Pancreas (tissue), 10 donors: ENCODE measurements at regions not wholly inside any gene's neighbourhood (a gene's known extent, or its start where the extent isn't known, plus 50 kb on each side); places are given as distances from the start of the nearest gene placed in this dataset.

Experiments
- ATAC-seq, 4 donors: fragments of 200-7000 bp; cut with Tn5 transposase; one replicate each; pipeline versions ENCODE4 v1.8.0 to v1.9.1; 2020; ENCODE audit warnings: mild to moderate bottlenecking in 4 of 4, moderate library complexity in 4 of 4
- DNase-seq, 6 donors: peaks; one replicate each; pipeline ENCODE4 v3.0.0-alpha.2; 2020
- FAIRE-seq: peaks from 2 replicates; lab custom pipeline; 2012; peaks lifted over from hg19 to GRCh38; lab: Jason Lieb, UNC
- H3K27ac ChIP-seq, 4 donors: fragments of 200-600 bp; sonication (generic); 1 replicate in 3 of 4; 2 replicates in 1 of 4; pipeline versions ENCODE4 v1.5.0 to v1.8.0; 2020
- H3K27me3 ChIP-seq, 4 donors: fragments of 200-600 bp; one replicate each; pipeline ENCODE4 v1.8.0; 2021
- H3K36me3 ChIP-seq, 3 donors: fragments of 200-600 bp; sonication (generic) in 1 of 3; one replicate each; pipeline versions ENCODE4 v1.5.0 to v1.8.0; 2020 to 2021
- H3K4me1 ChIP-seq, 3 donors: fragments of 200-600 bp; one replicate each; pipeline ENCODE4 v1.8.0; 2021
- H3K4me3 ChIP-seq, 4 donors: fragments of 200-600 bp; sonication (generic) in 2 of 4; one replicate each; pipeline versions ENCODE4 v1.5.0 to v1.8.0; 2020 to 2021
- H3K9me3 ChIP-seq, 4 donors: fragments of 200-600 bp; one replicate each; pipeline ENCODE4 v1.8.0; 2021
- WGBS, 2 donors: extraction: QIAGEN DNeasy Blood & Tissue Kit; methylation state at CpG; one replicate each; pipeline ENCODE4 v1.1.7; 2013; 5-methylcytosine and 5-hydroxymethylcytosine counted together
- intact Hi-C, 3 donors: fragments of 100-400 bp; cut with DNase I; formaldehyde crosslinking; loops; one replicate each; pipeline versions ENCODE4 v1.11.1 to v1.14.2; 2022
- TF ChIP-seq, protein P1 (sequence below), 4 donors: fragments of 200-600 bp; sonication (generic) in 3 of 4; IDR thresholded peaks; one replicate each; pipeline versions ENCODE4 v1.5.0 to v1.8.0; 2021; ENCODE audit warnings: antibody characterized with exemption in 4 of 4
- donor health status: healthy with polysubstance abuse.
- donor health status: DM: no; HTN: no; CAD: no; lungs with moderate emphysema.
- donor health status: DM: no; HTN: no; CAD: no.
- donor health status: control.
- donor health status: control.
- donor health status: Bipolar disorder and iron deficiency.
- donor health status: DM: yes; HTN: yes; CAD: no.
- donor health status: DM: no; HTN: no; CAD: no.
- donor health status: DM: no; HTN: no; CAD: no.
- donor health status: DM: yes; HTN: yes; CAD: no.

- DNase-seq (no peak), ATAC-seq (peak in 1 of 4 donors; percentile 32), FAIRE-seq (no peak)
- no peaks in the 10 kb centered on the region for H3K9me3 ChIP-seq
- H3K36me3 ChIP-seq = no peaks in the 10 kb centered on the region
- TF ChIP-seq, protein P1, sequence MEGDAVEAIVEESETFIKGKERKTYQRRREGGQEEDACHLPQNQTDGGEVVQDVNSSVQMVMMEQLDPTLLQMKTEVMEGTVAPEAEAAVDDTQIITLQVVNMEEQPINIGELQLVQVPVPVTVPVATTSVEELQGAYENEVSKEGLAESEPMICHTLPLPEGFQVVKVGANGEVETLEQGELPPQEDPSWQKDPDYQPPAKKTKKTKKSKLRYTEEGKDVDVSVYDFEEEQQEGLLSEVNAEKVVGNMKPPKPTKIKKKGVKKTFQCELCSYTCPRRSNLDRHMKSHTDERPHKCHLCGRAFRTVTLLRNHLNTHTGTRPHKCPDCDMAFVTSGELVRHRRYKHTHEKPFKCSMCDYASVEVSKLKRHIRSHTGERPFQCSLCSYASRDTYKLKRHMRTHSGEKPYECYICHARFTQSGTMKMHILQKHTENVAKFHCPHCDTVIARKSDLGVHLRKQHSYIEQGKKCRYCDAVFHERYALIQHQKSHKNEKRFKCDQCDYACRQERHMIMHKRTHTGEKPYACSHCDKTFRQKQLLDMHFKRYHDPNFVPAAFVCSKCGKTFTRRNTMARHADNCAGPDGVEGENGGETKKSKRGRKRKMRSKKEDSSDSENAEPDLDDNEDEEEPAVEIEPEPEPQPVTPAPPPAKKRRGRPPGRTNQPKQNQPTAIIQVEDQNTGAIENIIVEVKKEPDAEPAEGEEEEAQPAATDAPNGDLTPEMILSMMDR (IDR thresholded peaks at IDR 0.05) = no peak
- no peak overlapping the region for H3K4me3 ChIP-seq
- H3K27ac ChIP-seq = no peak overlapping the region
- H3K27me3 ChIP-seq = no peaks in the 10 kb centered on the region
- H3K4me1 ChIP-seq = peaks cover 0 to 10% (median 0%) of the 10 kb centered on the region in 3 donors
- intact Hi-C loops = no loop called here
These were observed 389.0 kb upstream of the THBS1 start for GRCh38 chr15:39191871-39192291.

DNA sequence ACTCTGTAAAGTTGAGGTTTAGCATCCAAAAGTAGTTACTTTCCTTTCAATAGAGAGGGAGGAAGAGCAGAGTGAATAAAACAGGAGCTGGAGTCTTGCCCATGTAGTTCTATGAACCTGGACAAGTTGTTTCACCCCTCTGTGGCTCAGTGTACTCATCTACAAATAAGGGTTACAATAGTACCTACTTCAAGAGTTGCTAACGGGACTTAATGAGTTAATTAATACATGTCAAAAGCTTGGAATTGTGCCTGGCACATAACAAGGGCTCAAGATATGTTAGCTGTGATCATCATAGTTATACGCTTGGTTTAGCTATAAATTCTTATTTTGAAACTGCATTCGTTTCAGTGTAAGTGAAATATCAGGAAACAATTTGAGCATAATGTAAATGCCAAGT, 388.5 kb upstream of the THBS1 start:
- ATAC-seq (no peak), DNase-seq (no peak), FAIRE-seq (no peak)
- H3K36me3 ChIP-seq = no peaks in the 10 kb centered on the region
- H3K27me3 ChIP-seq = no peaks in the 10 kb centered on the region
- no peak overlapping the region for H3K27ac ChIP-seq
- 50 to 58% methylated on average over 3 of the region's 3 CpGs for WGBS, 2 donors
- intact Hi-C loops = no loop called here
- H3K9me3 ChIP-seq = no peaks in the 10 kb centered on the region
- TF ChIP-seq, protein P1 (IDR thresholded peaks at IDR 0.05) = no peak
- no peak overlapping the region for H3K4me3 ChIP-seq
- peaks cover 0 to 10% (median 0%) of the 10 kb centered on the region in 3 donors for H3K4me1 ChIP-seq

GRCh38 chr15:39192979-39193560, 387.8 kb upstream of the THBS1 start:
- Histone ChIP-seq H3K4me3 (no peak overlapping the region), H3K9me3 (no peaks in the 10 kb centered on the region), H3K36me3 (no peaks in the 10 kb centered on the region), H3K4me1 (peaks cover 0 to 10% (median 0%) of the 10 kb centered on the region in 3 donors), H3K27me3 (no peaks in the 10 kb centered on the region), H3K27ac (no peak overlapping the region)
- intact Hi-C loops = no loop called here
- 92% methylated on average over 3 of the region's 3 CpGs for WGBS, 2 donors
- FAIRE-seq = no peak
- TF ChIP-seq, protein P1 (IDR thresholded peaks at IDR 0.05) = no peak
- DNase-seq = no peak
- ATAC-seq = no peak

DNA sequence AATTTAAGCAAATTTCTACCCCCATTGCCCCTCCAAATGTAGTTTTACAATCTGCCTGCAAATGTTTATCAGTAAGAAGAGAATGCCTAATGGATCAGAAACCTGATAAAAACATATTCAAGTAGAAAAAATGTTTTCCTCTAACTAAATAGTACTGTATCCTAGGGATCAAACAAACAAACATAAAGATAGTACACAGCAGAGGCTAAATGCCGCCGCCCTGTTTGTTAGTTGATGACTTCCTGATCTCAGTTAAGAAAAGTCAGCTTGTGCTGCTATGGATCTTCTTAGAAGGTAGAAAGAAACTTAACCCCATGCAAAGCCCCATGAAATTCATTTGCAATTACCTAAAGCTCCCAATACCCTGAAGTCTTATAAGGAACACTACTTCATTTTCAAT, 387.3 kb upstream of the THBS1 start:
- Histone ChIP-seq H3K27ac (no peak overlapping the region), H3K27me3 (no peaks in the 10 kb centered on the region), H3K4me1 (peaks cover 0 to 10% (median 0%) of the 10 kb centered on the region in 3 donors), H3K4me3 (no peak overlapping the region), H3K36me3 (no peaks in the 10 kb centered on the region), H3K9me3 (no peaks in the 10 kb centered on the region)
- WGBS, 2 donors = 92 to 98% methylated on average over 2 of the region's 2 CpGs
- FAIRE-seq (no peak), DNase-seq (no peak), ATAC-seq (no peak)
- TF ChIP-seq, protein P1 (IDR thresholded peaks at IDR 0.05) = no peak
- intact Hi-C loops = no loop called here

DNA sequence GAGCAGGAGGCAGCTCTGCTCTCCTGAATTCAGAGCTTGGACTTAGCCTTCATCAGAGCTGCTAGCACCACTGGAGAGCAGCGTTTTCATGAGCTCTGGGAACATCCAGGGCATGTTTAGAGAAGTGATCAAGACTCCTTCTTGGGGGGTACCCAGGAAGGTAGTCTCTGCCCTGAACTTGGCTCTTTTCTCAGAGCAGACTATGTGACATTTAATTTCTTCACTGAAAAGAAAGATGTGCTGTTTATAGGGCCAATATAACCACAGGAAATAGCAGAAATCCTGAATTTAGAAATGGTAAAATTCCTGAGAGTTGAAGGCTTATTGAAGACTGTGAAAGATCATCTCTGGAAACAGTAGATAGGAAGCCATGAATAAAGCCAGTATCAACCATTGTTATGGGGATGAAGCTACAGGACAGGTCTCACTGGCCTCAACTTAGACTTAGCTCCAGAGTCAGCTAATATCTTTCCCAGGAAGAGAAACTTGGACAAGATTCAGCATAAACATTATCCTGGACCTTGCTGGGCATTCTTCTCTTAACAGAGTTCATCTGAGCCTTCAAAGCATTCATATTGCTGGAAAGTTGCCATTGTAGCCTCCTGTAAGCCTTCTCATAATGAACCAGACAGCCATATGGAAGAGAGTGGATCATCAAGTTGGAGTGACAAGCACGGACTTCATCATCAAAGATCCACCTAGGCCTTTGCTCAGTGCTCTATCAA, 386.6 kb upstream of the THBS1 start:
- H3K4me1 ChIP-seq = peaks cover 0 to 10% (median 0%) of the 10 kb centered on the region in 3 donors
- FAIRE-seq (no peak), ATAC-seq (no peak), DNase-seq (no peak)
- H3K27ac ChIP-seq = no peak overlapping the region
- WGBS, 2 donors = 92 to 94% methylated on average over 2 of the region's 2 CpGs
- no peaks in the 10 kb centered on the region for H3K9me3 ChIP-seq
- no peaks in the 10 kb centered on the region for H3K27me3 ChIP-seq
- TF ChIP-seq, protein P1 (IDR thresholded peaks at IDR 0.05) = no peak
- no peaks in the 10 kb centered on the region for H3K36me3 ChIP-seq
- intact Hi-C loops = no loop called here
- H3K4me3 ChIP-seq = no peak overlapping the region
